GM21576 (cell line): ENCODE measurements at regions not wholly inside any gene's neighbourhood (a gene's known extent, or its start where the extent isn't known, plus 50 kb on each side); places are given as distances from the start of the nearest gene placed in this dataset.
"Not testable (repeated sequence)": the region's sequence is repeated elsewhere in the genome, so short reads cannot be mapped to it uniquely, and the experiment has no call there.

Source experiments
- ATAC-seq: cut with Tn5 transposase; IDR thresholded peaks from one replicate; pipeline ENCODE4 v1.9.1; 2021; ENCODE audit warnings: mild to moderate bottlenecking, moderate library complexity; ENCODE audit not compliant: unreplicated experiment

- ATAC-seq = not testable (repeated sequence)
Measured at GRCh38 chr16:33710696-33711087, 251.3 kb downstream of the TP53TG3F start.

GRCh38 chr16:33711616-33712015 is 252.2 kb downstream of the TP53TG3F start:
- not testable (repeated sequence) for ATAC-seq

GRCh38 chr16:33712308-33712707 is 252.9 kb downstream of the TP53TG3F start:
- ATAC-seq = not testable (repeated sequence)

GRCh38 chr16:33712851-33713709 is 253.7 kb downstream of the TP53TG3F start:
- not testable (repeated sequence) for ATAC-seq

- not testable (repeated sequence) for ATAC-seq
Measured at GRCh38 chr16:33713710-33714538, 254.5 kb downstream of the TP53TG3F start.

GRCh38 chr16:33731167-33731566 is 271.8 kb downstream of the TP53TG3F start:
- not testable (repeated sequence) for ATAC-seq

- ATAC-seq = not testable (repeated sequence)
Measured at GRCh38 chr16:33734650-33735049, 275.2 kb downstream of the TP53TG3F start.

- not testable (repeated sequence) for ATAC-seq
Measured at GRCh38 chr16:33766869-33767765, 307.7 kb downstream of the TP53TG3F start.

- not testable (repeated sequence) for ATAC-seq
Measured at GRCh38 chr16:33768710-33769109, 309.3 kb downstream of the TP53TG3F start.

GRCh38 chr16:33769180-33769846 is 309.9 kb downstream of the TP53TG3F start:
- not testable (repeated sequence) for ATAC-seq

- not testable (repeated sequence) for ATAC-seq
Measured at GRCh38 chr16:33770478-33770877, 311.1 kb downstream of the TP53TG3F start.

- ATAC-seq = not testable (repeated sequence)
Measured at GRCh38 chr16:33771211-33771610, 311.8 kb downstream of the TP53TG3F start.

GRCh38 chr16:33773966-33774365 is 314.6 kb downstream of the TP53TG3F start:
- ATAC-seq = not testable (repeated sequence)

GRCh38 chr16:33774724-33775123 is 315.3 kb downstream of the TP53TG3F start:
- ATAC-seq = not testable (repeated sequence)

- not testable (repeated sequence) for ATAC-seq
Measured at GRCh38 chr16:33816328-33816944, 357.0 kb downstream of the TP53TG3F start.

- ATAC-seq = not testable (repeated sequence)
Measured at GRCh38 chr16:33824736-33825135, 365.3 kb downstream of the TP53TG3F start.

GRCh38 chr16:33827522-33827921 is 368.1 kb downstream of the TP53TG3F start:
- not testable (repeated sequence) for ATAC-seq

- ATAC-seq = not testable (repeated sequence)
Measured at GRCh38 chr16:33839157-33839556, 379.7 kb downstream of the TP53TG3F start.

- not testable (repeated sequence) for ATAC-seq
Measured at GRCh38 chr16:33844533-33844932, 385.1 kb downstream of the TP53TG3F start.
